ENCODE measurements at regions not wholly inside any gene's neighbourhood (a gene's known extent, or its start where the extent isn't known, plus 50 kb on each side); places are given as distances from the start of the nearest gene placed in this dataset.

GRCh38 chr17:77323413-77324171 is 182.8 kb downstream of the SEC14L1 start:
- TF ChIP-seq CTCF (IDR thresholded peaks at IDR 0.05; ENCODE audit: control extremely low read depth in 1 of 3, insufficient read depth in 1 of 3, low read depth in 1 of 3, low read length in 3 of 3) (no peak), EZH2 (IDR thresholded peaks at IDR 0.05; ENCODE audit: low read depth, low read length, severe bottlenecking) (no peak), POLR2AphosphoS5 (IDR thresholded peaks at IDR 0.05; ENCODE audit: low read depth, low read length) (no peak), SIN3A (conservative IDR thresholded peaks at IDR 0.05 in 1 of 2, IDR thresholded peaks at IDR 0.05 in 1 of 2; ENCODE audit: low read depth in 1 of 2, low read length in 2 of 2) (no peak)
